ENCODE measurements at regions not wholly inside any gene's neighbourhood (a gene's known extent, or its start where the extent isn't known, plus 50 kb on each side); places are given as distances from the start of the nearest gene placed in this dataset.
A peak's percentile ranks its signal among the peaks of the same experiment; 100 is the strongest.

DNA sequence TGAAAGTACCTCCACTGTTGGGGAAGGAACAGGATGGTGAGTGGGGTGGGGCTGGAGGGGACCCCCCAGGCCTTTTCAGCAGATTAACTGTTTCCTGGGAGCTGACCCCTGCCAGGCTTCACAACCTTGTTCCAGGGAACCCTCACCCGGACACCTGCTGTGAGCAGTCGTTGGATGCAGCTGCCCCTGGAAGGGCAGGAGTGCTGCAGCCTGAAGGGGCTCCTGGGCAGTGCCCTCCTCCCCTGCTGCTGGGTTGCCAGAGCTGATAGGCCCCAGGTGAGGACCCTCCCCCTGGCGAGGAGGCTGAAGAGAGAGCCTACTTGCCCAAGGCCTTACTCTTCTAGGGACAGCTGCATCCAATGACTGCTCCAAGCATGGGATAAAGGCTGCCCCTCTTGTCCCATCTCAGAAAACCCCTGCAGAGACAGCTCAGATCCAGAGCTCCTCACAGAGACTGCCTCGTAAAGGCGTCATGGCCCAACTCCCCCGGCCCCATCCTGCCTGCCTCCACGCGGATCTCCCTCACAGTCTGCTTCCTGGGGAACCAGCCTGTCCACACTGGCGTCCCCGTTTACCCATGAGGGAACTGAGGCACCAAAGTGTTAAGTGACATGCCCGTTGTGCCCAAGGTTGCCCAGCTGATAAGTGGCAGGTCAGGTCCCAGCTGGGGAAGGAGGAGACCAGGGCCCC lies 193.4 kb upstream of the LINGO1 start:
- Histone ChIP-seq H3K9me3 (ENCODE audit: control insufficient read depth, low read length) (no peaks in the 10 kb centered on the region), H3K4me1 (ENCODE audit: control insufficient read depth, insufficient read depth, low read length) (no peaks in the 10 kb centered on the region), H3K36me3 (ENCODE audit: control insufficient read depth, insufficient read depth, low read length, severe bottlenecking) (no peaks in the 10 kb centered on the region), H3K9ac (ENCODE audit: low read length) (no peak overlapping the region), H3K4me3 (ENCODE audit: low read length) (no peak overlapping the region), H3K27me3 (replicated peaks; ENCODE audit: control insufficient read depth, insufficient read depth, low read length) (peaks cover 62% of the 10 kb centered on the region)
- DNase-seq (ENCODE audit: low read depth): no peak

DNA sequence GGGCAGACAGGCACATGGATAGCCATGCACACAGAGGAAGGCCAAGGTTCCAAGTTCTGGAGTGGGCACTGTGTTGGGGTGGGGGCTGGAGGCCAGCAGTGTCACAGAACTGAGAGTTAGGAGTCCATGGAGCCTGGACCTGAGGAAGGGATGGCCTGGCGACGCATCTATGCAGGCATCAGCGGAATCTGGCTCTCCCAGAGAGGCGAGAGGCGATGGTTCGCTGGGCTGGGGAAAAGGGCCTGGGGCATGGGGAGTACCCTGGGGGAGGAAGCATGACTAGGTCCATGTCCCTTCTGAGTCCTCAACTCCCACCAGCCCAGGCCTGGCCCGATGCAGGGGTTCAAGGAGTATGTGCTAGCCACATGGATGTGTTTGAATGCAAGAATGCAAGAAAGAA lies 192.8 kb upstream of the LINGO1 start:
- H3K4me1 ChIP-seq (ENCODE audit: control insufficient read depth, insufficient read depth, low read length): no peaks in the 10 kb centered on the region
- peaks cover 63% of the 10 kb centered on the region for H3K27me3 ChIP-seq (replicated peaks; ENCODE audit: control insufficient read depth, insufficient read depth, low read length)

DNA sequence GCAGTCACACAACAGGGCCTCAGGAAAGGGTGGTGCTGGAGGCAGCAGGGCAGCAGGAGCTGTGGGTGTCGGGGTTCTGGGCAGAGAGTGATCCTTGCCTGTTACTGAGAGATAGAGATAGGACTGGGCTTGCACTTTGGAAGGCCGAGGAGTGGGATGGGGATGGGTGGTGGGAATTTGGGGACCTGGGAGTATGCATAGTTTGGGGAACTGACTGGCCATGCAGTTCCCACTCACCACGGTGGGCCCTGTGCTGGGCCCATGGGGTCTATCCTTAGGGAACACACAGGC lies 192.5 kb upstream of the LINGO1 start:
- Histone ChIP-seq H3K4me1 (ENCODE audit: control insufficient read depth, insufficient read depth, low read length) (no peaks in the 10 kb centered on the region), H3K36me3 (ENCODE audit: control insufficient read depth, insufficient read depth, low read length, severe bottlenecking) (no peaks in the 10 kb centered on the region), H3K9me3 (ENCODE audit: control insufficient read depth, low read length) (no peaks in the 10 kb centered on the region), H3K4me3 (ENCODE audit: low read length) (no peak overlapping the region), H3K27me3 (replicated peaks; ENCODE audit: control insufficient read depth, insufficient read depth, low read length) (peaks cover 66% of the 10 kb centered on the region), H3K9ac (ENCODE audit: low read length) (no peak overlapping the region)
- DNase-seq (ENCODE audit: low read depth): no peak

More for the DNA sequence above, 192.8 kb upstream of the LINGO1 start:
- no peaks in the 10 kb centered on the region for H3K36me3 ChIP-seq (ENCODE audit: control insufficient read depth, insufficient read depth, low read length, severe bottlenecking)
- H3K9ac ChIP-seq (ENCODE audit: low read length): no peak overlapping the region
- H3K4me3 ChIP-seq (ENCODE audit: low read length): no peak overlapping the region
- H3K9me3 ChIP-seq (ENCODE audit: control insufficient read depth, low read length): no peaks in the 10 kb centered on the region
- no peak for DNase-seq (ENCODE audit: low read depth)

DNA sequence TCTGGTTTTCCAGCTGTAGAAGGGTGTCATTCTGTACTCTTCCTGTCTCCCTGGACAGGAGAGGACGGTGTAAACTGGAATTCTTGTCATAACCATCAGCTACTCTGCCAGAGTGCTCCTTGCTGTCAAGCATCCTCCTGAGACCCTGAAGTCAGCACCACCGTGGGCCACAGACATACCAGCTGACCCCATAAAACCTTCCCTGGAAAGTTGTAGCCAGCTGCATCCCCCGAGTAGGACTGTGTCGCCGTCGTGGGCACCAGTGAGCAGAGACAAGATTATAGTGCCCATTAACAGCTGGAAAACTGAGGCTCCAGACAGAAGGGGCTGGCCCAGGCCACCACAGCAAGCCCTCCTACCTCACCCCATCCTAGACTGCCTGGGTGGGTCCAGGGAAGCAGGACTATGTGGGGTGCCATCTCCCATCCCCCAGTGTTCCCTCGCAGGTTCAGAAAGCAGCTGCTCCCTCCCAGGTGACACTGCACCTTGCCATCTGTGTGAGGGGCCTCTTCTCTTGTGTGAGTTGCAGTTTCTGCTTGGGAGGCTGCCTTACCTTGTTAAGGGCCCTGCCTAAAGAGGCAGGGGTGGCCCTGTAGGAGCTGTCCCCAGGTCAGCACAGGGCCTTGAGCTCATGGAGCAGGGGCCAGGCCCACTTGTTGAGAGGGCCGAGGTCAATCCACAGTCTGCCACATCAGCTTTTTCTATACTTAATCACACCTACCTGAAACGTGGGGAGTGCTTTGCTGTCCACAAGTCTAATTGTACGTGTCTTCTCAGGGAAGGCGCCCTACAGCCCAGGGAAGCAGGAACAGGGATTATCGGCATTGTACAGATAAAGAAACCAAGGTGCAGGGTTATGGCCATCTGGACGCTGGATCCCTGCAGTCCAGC lies 191.9 kb upstream of the LINGO1 start:
- DNase-seq (ENCODE audit: low read depth): no peak
- Histone ChIP-seq H3K9ac (ENCODE audit: low read length) (no peak overlapping the region), H3K9me3 (ENCODE audit: control insufficient read depth, low read length) (no peaks in the 10 kb centered on the region), H3K4me1 (ENCODE audit: control insufficient read depth, insufficient read depth, low read length) (no peaks in the 10 kb centered on the region), H3K4me3 (ENCODE audit: low read length) (no peak overlapping the region), H3K36me3 (ENCODE audit: control insufficient read depth, insufficient read depth, low read length, severe bottlenecking) (no peaks in the 10 kb centered on the region), H3K27me3 (replicated peaks; ENCODE audit: control insufficient read depth, insufficient read depth, low read length) (peaks cover 68% of the 10 kb centered on the region)

DNA sequence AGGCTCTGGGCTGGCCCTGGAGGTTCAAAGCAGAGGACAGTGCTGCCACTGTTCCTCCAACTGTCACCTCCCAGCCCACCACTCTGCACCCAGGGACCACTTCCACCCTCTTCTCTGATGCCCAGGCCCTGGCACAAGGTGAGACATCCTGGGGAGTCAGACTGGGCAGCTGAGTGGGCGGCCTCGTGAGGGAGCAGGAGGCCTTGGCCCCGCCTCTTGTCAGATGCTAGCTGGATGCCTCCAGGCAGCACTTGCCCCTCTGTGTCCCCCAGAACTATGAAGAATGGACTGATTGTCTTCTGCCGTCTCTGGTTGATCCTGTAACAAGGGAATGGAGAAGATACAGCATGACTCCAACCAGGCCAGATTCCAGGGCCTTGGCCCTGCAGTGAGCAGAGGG lies 191.0 kb upstream of the LINGO1 start:
- H3K9me3 ChIP-seq (ENCODE audit: control insufficient read depth, low read length): no peaks in the 10 kb centered on the region
- no peaks in the 10 kb centered on the region for H3K36me3 ChIP-seq (ENCODE audit: control insufficient read depth, insufficient read depth, low read length, severe bottlenecking)
- DNase-seq (ENCODE audit: low read depth): no peak
- H3K4me3 ChIP-seq (ENCODE audit: low read length): no peak overlapping the region
- H3K4me1 ChIP-seq (ENCODE audit: control insufficient read depth, insufficient read depth, low read length): no peaks in the 10 kb centered on the region
- H3K9ac ChIP-seq (ENCODE audit: low read length): no peak overlapping the region
- H3K27me3 ChIP-seq (replicated peaks; ENCODE audit: control insufficient read depth, insufficient read depth, low read length): peaks cover 68% of the 10 kb centered on the region

DNA sequence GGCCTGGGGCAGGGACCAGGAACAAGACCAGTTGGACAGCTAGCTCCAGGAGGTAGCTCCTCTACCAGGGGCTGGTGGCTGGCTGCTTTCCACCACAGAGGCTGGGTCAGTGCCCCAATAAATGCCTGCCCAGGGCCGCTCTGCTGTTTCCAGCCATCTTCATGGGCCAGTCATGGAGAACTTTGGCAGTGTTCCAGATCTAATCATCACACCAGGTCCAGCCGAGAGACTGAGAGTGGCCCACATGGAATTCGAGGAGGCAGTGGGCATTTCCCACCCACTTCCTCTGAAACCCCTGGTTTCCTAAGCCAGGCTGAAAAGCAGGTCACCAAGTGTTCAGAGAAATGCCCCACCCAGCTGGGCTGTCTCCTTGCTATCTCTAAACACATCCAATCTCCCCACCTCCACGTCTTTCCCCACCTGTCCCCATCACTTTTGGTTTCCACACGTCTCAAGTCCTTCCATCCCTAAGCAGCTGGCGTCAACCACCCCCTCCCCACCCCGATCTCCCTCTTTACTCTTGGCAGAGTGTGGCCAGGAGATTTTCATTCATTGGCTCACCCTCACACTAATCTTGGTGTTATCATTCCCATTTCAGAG lies 190.0 kb upstream of the LINGO1 start:
- no peaks in the 10 kb centered on the region for H3K9me3 ChIP-seq (ENCODE audit: control insufficient read depth, low read length)
- peaks cover 75% of the 10 kb centered on the region for H3K27me3 ChIP-seq (replicated peaks; ENCODE audit: control insufficient read depth, insufficient read depth, low read length)

DNA sequence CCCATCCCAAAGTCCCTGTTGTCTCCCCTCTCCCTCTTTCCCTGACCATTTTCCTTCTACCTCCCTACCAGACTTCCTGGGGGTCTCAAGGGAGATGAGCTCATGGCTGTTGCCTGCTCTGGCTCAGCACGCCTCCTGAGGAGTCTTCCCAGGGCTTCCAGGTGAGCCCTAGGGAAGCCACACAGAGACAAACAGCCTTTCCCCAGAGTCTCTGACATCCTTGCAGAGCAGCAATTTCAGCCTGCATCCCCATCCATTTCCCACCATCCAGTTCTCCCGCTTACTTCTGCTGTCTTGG lies 189.2 kb upstream of the LINGO1 start:
- no peak overlapping the region for H3K4me3 ChIP-seq (ENCODE audit: low read length)
- no peaks in the 10 kb centered on the region for H3K9me3 ChIP-seq (ENCODE audit: control insufficient read depth, low read length)
- H3K9ac ChIP-seq (ENCODE audit: low read length): no peak overlapping the region
- H3K4me1 ChIP-seq (ENCODE audit: control insufficient read depth, insufficient read depth, low read length): no peaks in the 10 kb centered on the region
- DNase-seq (ENCODE audit: low read depth): no peak
- H3K27me3 ChIP-seq (replicated peaks; ENCODE audit: control insufficient read depth, insufficient read depth, low read length): peaks cover 76% of the 10 kb centered on the region
- no peaks in the 10 kb centered on the region for H3K36me3 ChIP-seq (ENCODE audit: control insufficient read depth, insufficient read depth, low read length, severe bottlenecking)

More for the DNA sequence above, 190.0 kb upstream of the LINGO1 start:
- Histone ChIP-seq H3K36me3 (ENCODE audit: control insufficient read depth, insufficient read depth, low read length, severe bottlenecking) (no peaks in the 10 kb centered on the region), H3K4me3 (ENCODE audit: low read length) (no peak overlapping the region), H3K4me1 (ENCODE audit: control insufficient read depth, insufficient read depth, low read length) (no peaks in the 10 kb centered on the region), H3K9ac (ENCODE audit: low read length) (no peak overlapping the region)
- no peak for DNase-seq (ENCODE audit: low read depth)

DNA sequence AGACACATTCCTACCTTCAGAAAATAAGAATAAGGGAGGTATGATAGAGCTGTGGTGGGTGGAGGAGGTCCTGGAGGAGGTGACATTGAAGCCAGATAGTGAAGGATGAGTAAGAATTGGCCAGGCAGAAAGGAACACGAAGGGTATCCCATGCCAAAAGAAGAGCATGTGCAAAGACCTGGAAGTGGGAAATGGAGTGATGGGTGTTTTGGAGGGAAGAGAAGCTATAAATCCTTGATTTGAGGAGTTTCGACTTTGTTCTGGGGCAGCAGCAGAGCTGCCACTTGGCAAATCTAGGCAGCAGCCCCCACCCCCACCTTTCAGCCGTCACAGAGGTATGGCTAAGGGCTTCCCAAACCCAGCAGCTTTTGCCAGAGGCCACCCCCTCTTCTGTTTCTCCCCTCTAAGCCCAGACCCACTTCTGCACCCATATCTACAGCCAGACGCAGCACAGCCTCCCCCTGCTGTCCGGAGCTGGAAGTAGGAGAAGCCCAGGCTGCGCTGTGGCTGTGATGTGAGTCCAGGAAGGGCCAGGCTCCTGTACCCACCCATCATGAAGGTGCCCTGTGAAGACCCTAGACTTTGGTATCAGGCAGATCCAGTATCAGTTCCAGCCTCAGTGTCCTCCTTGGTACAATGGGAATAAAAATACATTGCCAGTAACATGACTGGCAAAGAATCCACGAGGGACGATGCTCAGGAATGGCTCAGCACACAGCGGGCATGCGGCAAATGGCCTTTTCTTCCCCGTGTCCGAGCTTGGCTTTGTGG lies 188.7 kb upstream of the LINGO1 start:
- H3K9me3 ChIP-seq (ENCODE audit: control insufficient read depth, low read length): no peaks in the 10 kb centered on the region
- no peak overlapping the region for H3K9ac ChIP-seq (ENCODE audit: low read length)
- DNase-seq (ENCODE audit: low read depth): peak; percentile 85
- no peak overlapping the region for H3K4me3 ChIP-seq (ENCODE audit: low read length)
- no peaks in the 10 kb centered on the region for H3K4me1 ChIP-seq (ENCODE audit: control insufficient read depth, insufficient read depth, low read length)
- no peaks in the 10 kb centered on the region for H3K36me3 ChIP-seq (ENCODE audit: control insufficient read depth, insufficient read depth, low read length, severe bottlenecking)
- H3K27me3 ChIP-seq (replicated peaks; ENCODE audit: control insufficient read depth, insufficient read depth, low read length): peaks cover 76% of the 10 kb centered on the region

DNA sequence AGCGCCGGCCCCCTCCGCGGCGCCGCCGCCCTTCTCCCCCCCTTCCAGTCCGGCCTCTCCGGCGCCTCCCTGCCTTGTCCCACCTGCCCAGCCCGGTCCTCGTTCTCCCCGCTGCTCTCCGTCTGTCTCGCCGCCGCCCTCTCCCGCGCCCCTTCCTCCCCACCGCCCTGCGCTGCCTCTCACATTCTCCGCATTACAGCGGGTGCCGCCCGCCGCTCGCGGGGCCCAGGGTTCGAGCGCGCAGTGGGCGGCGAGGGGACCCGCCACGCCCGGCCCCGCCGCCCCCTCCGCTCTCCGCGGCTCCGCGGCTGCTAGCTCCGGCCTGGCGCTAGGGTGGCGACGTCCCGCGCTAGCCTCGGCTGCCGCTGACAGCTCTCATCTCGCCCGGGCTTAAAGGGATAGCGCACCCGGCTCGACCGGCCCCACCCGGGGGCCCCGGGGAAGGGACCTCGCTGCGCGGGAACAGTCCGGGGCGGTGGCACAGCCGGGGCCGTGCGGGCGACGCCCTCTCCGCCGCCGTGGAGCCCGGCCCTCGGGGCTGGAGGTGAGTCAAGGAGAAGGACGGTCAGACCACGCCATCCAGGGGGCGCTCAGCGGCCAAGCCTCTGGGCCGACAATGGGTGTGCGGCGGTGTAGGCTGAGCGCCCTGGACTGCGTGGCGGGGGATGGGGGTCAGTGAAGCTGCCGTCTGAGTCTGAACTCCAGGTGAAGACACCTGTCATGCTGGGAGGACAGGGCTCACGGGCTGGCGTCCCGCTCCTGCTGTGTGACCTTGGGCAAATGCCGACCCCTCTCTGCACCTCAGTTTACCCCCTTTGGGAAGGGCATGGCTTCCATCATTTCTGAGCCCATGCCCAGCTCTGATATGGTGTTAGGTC lies 187.4 kb upstream of the LINGO1 start:
- H3K9me3 ChIP-seq (ENCODE audit: control insufficient read depth, low read length): no peaks in the 10 kb centered on the region
- H3K4me3 ChIP-seq (ENCODE audit: low read length): no peak overlapping the region
- H3K4me1 ChIP-seq (ENCODE audit: control insufficient read depth, insufficient read depth, low read length): no peaks in the 10 kb centered on the region
- no peaks in the 10 kb centered on the region for H3K36me3 ChIP-seq (ENCODE audit: control insufficient read depth, insufficient read depth, low read length, severe bottlenecking)
- no peak overlapping the region for H3K9ac ChIP-seq (ENCODE audit: low read length)
- DNase-seq (ENCODE audit: low read depth): peak; percentile 48
- peaks cover 81% of the 10 kb centered on the region for H3K27me3 ChIP-seq (replicated peaks; ENCODE audit: control insufficient read depth, insufficient read depth, low read length)

DNA sequence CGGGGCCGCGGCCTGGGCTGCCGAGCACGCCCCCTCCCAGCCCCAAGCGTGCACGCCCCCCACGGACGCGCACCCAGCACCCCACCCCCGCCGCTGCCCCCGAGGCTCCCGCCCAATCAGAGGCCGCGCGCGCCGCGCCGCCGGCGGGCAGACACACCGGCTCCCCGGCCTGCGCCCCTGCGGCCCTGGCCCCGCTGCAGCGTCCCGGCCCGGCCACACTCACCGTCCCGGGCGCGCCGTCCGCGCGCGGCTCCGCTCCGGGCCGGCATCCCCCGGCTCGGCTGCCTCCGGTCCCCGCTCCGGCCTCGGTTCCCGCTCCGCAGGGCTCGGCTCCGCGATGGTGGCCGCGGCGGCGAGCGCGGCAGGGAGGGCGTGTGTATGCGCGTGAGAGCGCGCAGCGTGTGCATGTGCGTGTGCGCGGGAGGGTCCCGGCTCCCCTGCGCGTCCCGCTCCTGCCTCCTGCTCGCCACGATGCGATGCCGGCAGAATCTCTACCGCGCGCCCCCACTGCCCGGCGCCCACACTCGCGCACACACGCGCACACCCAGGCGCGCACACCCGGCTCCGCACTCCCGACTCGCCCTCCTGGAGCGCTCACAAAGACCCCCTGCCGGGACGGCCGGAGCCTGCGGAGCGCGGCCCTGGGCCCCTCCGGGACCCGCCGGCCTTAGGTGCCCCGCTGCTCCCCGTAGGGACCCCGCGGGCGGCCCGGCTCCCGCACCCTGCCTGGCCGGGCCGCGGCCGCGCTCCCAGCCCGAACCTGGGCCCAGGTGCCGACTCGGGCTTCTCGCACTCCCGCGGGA lies 186.5 kb upstream of the LINGO1 start:
- peaks cover 79% of the 10 kb centered on the region for H3K27me3 ChIP-seq (replicated peaks; ENCODE audit: control insufficient read depth, insufficient read depth, low read length)
- DNase-seq (ENCODE audit: low read depth): peak; percentile 30

More for the DNA sequence above, 186.5 kb upstream of the LINGO1 start:
- H3K9me3 ChIP-seq (ENCODE audit: control insufficient read depth, low read length): no peaks in the 10 kb centered on the region
- H3K9ac ChIP-seq (ENCODE audit: low read length): no peak overlapping the region
- H3K4me3 ChIP-seq (ENCODE audit: low read length): no peak overlapping the region
- no peaks in the 10 kb centered on the region for H3K36me3 ChIP-seq (ENCODE audit: control insufficient read depth, insufficient read depth, low read length, severe bottlenecking)
- no peaks in the 10 kb centered on the region for H3K4me1 ChIP-seq (ENCODE audit: control insufficient read depth, insufficient read depth, low read length)
